HEK293T (cell line): ENCODE measurements at regions not wholly inside any gene's neighbourhood (a gene's known extent, or its start where the extent isn't known, plus 50 kb on each side); places are given as distances from the start of the nearest gene placed in this dataset.

Experiments used
- CTCF ChIA-PET: fragments of 350-600 bp; formaldehyde crosslinking; extraction: SDS; loops from one replicate; lab custom pipeline; 2021; ENCODE audit warnings: antibody characterized with exemption, inconsistent platforms; lab: Yijun Ruan, JAX
- POLR2A ChIA-PET: fragments of 350-600 bp; formaldehyde crosslinking; extraction: SDS; loops from one replicate; lab custom pipeline; 2020; ENCODE audit warnings: antibody characterized with exemption, inconsistent platforms; lab: Yijun Ruan, JAX
- DNase-seq: peaks from one replicate; pipeline ENCODE4 v3.0.0; 2012; ENCODE audit warnings: mixed read lengths; ENCODE audit errors: extremely low spot score
- ARNT ChIP-seq: fragments of 450-650 bp; IDR thresholded peaks from 2 replicates; pipeline ENCODE4 v1.6.1; 2017; ENCODE audit warnings: mild to moderate bottlenecking
- BHLHE40 ChIP-seq: fragments of 450-650 bp; IDR thresholded peaks from 2 replicates; pipeline ENCODE4 v1.6.1; 2016; ENCODE audit warnings: mild to moderate bottlenecking, moderate library complexity, borderline replicate concordance
- CTBP1 ChIP-seq: fragments of 450-650 bp; IDR thresholded peaks from 2 replicates; pipeline ENCODE4 v1.6.1; 2016; ENCODE audit warnings: borderline replicate concordance
- ELF4 ChIP-seq: fragments of 450-650 bp; IDR thresholded peaks from 2 replicates; pipeline ENCODE4 v1.6.1; 2017; ENCODE audit warnings: antibody characterized with exemption
- FOXA1 ChIP-seq: fragments of 450-650 bp; IDR thresholded peaks from 2 replicates; pipeline ENCODE4 v1.6.1; 2016; ENCODE audit warnings: mild to moderate bottlenecking
- FOXK2 ChIP-seq: fragments of 450-650 bp; IDR thresholded peaks from 2 replicates; pipeline ENCODE4 v1.6.1; 2016; ENCODE audit warnings: mild to moderate bottlenecking
- FOXM1 ChIP-seq: fragments of 450-650 bp; IDR thresholded peaks from 2 replicates; pipeline ENCODE4 v1.6.1; 2017; ENCODE audit warnings: mild to moderate bottlenecking, borderline replicate concordance
- HDGF ChIP-seq: fragments of 450-650 bp; IDR thresholded peaks from 2 replicates; pipeline ENCODE4 v1.6.1; 2017; ENCODE audit warnings: antibody characterized with exemption, borderline replicate concordance
- L3MBTL2 ChIP-seq: fragments of 450-650 bp; conservative IDR thresholded peaks from 2 replicates; pipeline ENCODE4 v1.6.1; 2016; ENCODE audit warnings: mild to moderate bottlenecking
- LEF1 ChIP-seq: fragments of 450-650 bp; IDR thresholded peaks from 2 replicates; pipeline ENCODE4 v1.6.1; 2017; ENCODE audit warnings: mild to moderate bottlenecking, borderline replicate concordance
- NFRKB ChIP-seq: fragments of 450-650 bp; IDR thresholded peaks from 2 replicates; pipeline ENCODE4 v1.6.1; 2016; ENCODE audit warnings: mild to moderate bottlenecking, moderate library complexity
- SP1 ChIP-seq: fragments of 450-650 bp; IDR thresholded peaks from 2 replicates; pipeline ENCODE4 v1.6.1; 2017
- SUZ12 ChIP-seq: fragments of 450-650 bp; IDR thresholded peaks from 2 replicates; pipeline ENCODE4 v1.6.1; 2016; ENCODE audit warnings: mild to moderate bottlenecking
- TARDBP ChIP-seq: fragments of 450-650 bp; IDR thresholded peaks from 2 replicates; pipeline ENCODE4 v1.6.1; 2016
- ZNF384 ChIP-seq: fragments of 450-650 bp; IDR thresholded peaks from 2 replicates; pipeline ENCODE4 v1.6.1; 2016
- TF ChIP-seq, protein P1 (sequence below): fragments of 450-650 bp; IDR thresholded peaks from 2 replicates; pipeline ENCODE4 v1.6.1; 2016

GRCh38 chr12:42967850-42968249 is 378.3 kb upstream of the PRICKLE1 start:
- ChIA-PET POLR2A (no interaction called here), CTCF (no interaction called here)
- DNase-seq: no peak
- no peak for TF ChIP-seq ARNT
- TF ChIP-seq SUZ12: no peak

- POLR2A ChIA-PET: no interaction called here
- CTCF ChIA-PET: no interaction called here
- TF ChIP-seq TARDBP: no peak
- TF ChIP-seq ELF4: no peak
- TF ChIP-seq ARNT: no peak
- no peak for TF ChIP-seq LEF1
- TF ChIP-seq ZNF384: no peak
- no peak for TF ChIP-seq L3MBTL2
- no peak for TF ChIP-seq HDGF
- no peak for TF ChIP-seq FOXK2
- TF ChIP-seq FOXA1: no peak
- TF ChIP-seq FOXM1: no peak
- TF ChIP-seq, protein P1, sequence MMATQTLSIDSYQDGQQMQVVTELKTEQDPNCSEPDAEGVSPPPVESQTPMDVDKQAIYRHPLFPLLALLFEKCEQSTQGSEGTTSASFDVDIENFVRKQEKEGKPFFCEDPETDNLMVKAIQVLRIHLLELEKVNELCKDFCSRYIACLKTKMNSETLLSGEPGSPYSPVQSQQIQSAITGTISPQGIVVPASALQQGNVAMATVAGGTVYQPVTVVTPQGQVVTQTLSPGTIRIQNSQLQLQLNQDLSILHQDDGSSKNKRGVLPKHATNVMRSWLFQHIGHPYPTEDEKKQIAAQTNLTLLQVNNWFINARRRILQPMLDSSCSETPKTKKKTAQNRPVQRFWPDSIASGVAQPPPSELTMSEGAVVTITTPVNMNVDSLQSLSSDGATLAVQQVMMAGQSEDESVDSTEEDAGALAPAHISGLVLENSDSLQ: no peak
- DNase-seq: no peak
Measured at GRCh38 chr12:42963988-42964387, 374.4 kb upstream of the PRICKLE1 start.

DNA sequence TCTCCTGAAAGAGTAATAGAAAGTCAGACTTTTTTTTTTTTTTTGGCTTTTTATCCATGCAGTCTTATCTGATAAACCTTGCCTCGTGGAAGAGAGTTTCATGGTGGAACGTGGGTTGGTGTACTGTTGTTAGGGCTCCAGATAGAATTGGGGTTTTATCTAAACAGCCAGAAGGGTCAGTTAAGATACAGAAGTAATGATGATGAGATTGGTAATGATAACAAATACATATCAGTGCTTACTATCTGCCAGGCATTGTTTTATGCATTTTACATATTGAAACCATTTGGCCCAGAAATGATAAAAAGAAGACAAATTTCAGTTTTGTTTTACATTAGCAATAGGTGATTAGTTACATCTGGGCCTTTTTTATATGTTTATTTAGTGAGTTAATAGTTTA is 372.8 kb upstream of the PRICKLE1 start:
- CTCF ChIA-PET: no interaction called here
- no peak for TF ChIP-seq ELF4
- TF ChIP-seq BHLHE40: no peak
- TF ChIP-seq LEF1: no peak
- no peak for TF ChIP-seq CTBP1
- no peak for TF ChIP-seq FOXK2
- TF ChIP-seq NFRKB: no peak
- no peak for TF ChIP-seq SUZ12
- no peak for TF ChIP-seq ZNF384
- TF ChIP-seq SP1: no peak
- no peak for TF ChIP-seq ARNT
- TF ChIP-seq FOXM1: no peak
- TF ChIP-seq, protein P1: no peak
- no peak for TF ChIP-seq HDGF
- no peak for TF ChIP-seq FOXA1
- TF ChIP-seq TARDBP: no peak
- TF ChIP-seq L3MBTL2: no peak
- no peak for DNase-seq
- POLR2A ChIA-PET: no interaction called here

DNA sequence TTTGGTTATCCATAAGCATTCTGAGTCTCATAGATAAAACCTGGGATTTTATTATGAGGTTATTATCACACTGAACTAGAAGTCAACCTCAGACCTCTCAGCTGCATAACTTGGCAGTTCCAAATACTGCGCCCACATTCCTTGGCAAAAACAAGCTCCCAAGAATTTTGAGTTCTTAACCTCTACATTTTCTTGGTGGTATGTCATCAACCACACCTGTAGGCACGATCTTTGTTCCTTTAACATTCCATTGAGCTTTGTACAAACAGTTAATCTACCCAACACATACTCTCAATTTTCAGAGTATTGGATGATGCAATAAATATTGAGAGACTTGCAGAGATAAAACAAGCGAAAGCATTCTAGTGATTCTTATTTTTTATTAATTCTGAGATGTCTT is 371.8 kb upstream of the PRICKLE1 start:
- CTCF ChIA-PET: no interaction called here
- TF ChIP-seq FOXA1 (no peak), FOXK2 (no peak), L3MBTL2 (no peak), NFRKB (no peak), SP1 (no peak), ARNT (no peak), TARDBP (no peak), CTBP1 (no peak)
- TF ChIP-seq, protein P1: no peak
- DNase-seq: no peak
- POLR2A ChIA-PET: interaction anchor here (0.6 kb wide), 1 partner anchor 128 kb away, joined by 4 read pairs; no protein-coding TSS in a partner anchor

DNA sequence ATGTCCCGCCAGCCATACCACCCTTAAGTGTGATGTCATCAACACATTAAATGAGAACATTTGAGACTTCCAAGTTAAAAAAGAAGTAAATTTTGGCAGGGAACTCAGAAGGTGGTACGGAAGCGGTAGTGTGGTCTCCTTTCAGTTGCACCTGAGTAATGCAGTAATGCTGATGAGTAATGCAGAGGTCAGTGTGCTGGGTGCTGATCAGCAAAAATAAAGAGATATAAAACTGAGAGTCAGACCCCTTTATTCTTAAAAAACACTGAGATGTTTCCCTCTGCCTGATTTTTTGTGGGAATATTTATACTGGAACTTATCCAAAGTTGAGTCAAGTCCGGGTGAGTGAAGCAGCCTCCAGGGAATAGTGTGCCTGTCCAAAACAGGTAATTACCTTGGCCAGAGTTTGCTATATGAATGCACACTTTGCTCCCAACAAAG is 370.6 kb upstream of the PRICKLE1 start:
- ChIA-PET POLR2A (no interaction called here), CTCF (no interaction called here)
- TF ChIP-seq ARNT: no peak
- no peak for DNase-seq

- POLR2A ChIA-PET: no interaction called here
- no peak for DNase-seq
- CTCF ChIA-PET: no interaction called here
- TF ChIP-seq L3MBTL2: no peak
- no peak for TF ChIP-seq HDGF
- no peak for TF ChIP-seq BHLHE40
- TF ChIP-seq SUZ12: no peak
- no peak for TF ChIP-seq FOXK2
- TF ChIP-seq ELF4: no peak
- no peak for TF ChIP-seq ZNF384
- no peak for TF ChIP-seq CTBP1
- no peak for TF ChIP-seq TARDBP
- TF ChIP-seq NFRKB: no peak
- TF ChIP-seq SP1: no peak
- TF ChIP-seq, protein P1: no peak
Measured at GRCh38 chr12:42958291-42958674, 368.7 kb upstream of the PRICKLE1 start.
